ENCODE measurements at regions not wholly inside any gene's neighbourhood (a gene's known extent, or its start where the extent isn't known, plus 50 kb on each side); places are given as distances from the start of the nearest gene placed in this dataset.

DNA sequence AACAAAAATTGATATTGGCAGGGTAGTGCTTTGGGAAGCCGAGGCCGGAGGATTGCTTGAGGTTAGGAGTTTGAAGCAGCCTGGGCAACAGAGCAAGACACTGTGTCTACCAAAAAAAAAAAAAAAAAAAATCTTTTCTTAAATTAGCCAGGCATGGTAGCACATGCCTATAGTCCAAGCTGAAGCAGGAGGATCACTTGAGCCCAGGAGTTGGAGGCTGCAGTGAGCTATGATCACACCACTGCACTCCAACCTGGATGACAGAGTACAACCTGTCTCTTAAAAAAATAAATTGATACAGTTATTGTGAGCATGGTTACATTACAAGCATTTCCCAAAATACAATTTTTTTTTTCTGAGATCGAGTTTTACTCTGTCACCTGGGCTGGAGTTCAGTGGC, 59.4 kb upstream of the SVIL start:
- Mint-ChIP-seq H3K4me3 (no peak overlapping the region), H3K36me3 (ENCODE audit: low read depth) (no peaks in the 10 kb centered on the region), H3K27me3 (peaks cover 1% of the 10 kb centered on the region), H3K4me1 (peaks cover 6% of the 10 kb centered on the region), H3K9me3 (no peaks in the 10 kb centered on the region), H3K27ac (no peak overlapping the region)
- DNase-seq = no peak
- intact Hi-C loops (cut with micrococcal nuclease) = no loop called here

DNA sequence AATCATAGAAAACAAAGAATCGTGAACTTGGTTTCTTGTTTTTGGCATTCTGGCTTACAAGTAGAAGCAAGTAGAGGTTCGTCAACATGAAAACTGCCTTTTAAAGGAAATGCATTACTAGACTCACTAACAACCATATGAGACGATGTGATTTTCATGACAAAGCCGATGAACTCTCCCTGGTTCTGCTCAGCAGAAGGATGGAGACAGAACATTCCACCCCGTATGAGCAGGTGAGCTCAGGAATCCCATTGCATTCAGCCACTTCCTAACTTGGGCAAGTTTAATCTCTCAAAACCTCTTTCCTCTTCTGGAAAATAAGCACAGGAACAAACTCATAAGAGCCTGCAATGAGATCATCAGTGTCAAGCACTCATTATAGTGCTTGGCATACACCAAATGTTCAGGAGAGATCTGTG, 57.4 kb upstream of the SVIL start:
- peaks cover 3% of the 10 kb centered on the region for H3K27me3 Mint-ChIP-seq
- H3K4me1 Mint-ChIP-seq = peaks cover 12% of the 10 kb centered on the region
- no peak overlapping the region for H3K4me3 Mint-ChIP-seq
- no peak for DNase-seq
- no peaks in the 10 kb centered on the region for H3K9me3 Mint-ChIP-seq
- intact Hi-C loops (cut with micrococcal nuclease) = no loop called here
- no peak overlapping the region for H3K27ac Mint-ChIP-seq
- no peaks in the 10 kb centered on the region for H3K36me3 Mint-ChIP-seq (ENCODE audit: low read depth)

DNA sequence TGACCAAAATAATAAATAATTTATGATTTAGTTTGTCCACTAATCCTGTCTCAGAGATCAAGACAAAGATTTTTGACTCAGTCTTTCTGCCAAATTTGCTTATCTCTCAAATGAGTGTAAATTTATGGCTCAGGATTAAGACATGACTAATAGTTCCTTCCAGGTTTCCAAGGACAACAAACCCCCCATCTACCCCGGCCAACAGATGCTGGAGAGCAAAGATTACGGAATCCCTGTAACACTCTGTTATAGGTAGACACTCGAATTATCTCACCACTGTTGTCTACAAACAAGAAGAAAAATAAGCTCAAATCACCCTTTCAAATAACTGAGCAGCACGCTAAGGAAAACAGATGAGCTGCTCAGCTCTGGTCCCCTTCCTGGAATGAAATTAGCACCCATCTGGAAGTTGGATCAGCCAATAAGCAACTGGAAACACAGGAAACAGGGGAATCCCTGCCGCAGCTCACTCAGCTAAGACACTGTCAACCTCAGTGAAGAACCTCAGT, 56.8 kb upstream of the SVIL start:
- H3K9me3 Mint-ChIP-seq = no peaks in the 10 kb centered on the region
- intact Hi-C loops (cut with micrococcal nuclease) = no loop called here
- no peak overlapping the region for H3K4me3 Mint-ChIP-seq
- H3K36me3 Mint-ChIP-seq (ENCODE audit: low read depth) = no peaks in the 10 kb centered on the region
- DNase-seq = no peak
- no peak overlapping the region for H3K27ac Mint-ChIP-seq
- H3K27me3 Mint-ChIP-seq = peaks cover 3% of the 10 kb centered on the region
- H3K4me1 Mint-ChIP-seq = peaks cover 12% of the 10 kb centered on the region

DNA sequence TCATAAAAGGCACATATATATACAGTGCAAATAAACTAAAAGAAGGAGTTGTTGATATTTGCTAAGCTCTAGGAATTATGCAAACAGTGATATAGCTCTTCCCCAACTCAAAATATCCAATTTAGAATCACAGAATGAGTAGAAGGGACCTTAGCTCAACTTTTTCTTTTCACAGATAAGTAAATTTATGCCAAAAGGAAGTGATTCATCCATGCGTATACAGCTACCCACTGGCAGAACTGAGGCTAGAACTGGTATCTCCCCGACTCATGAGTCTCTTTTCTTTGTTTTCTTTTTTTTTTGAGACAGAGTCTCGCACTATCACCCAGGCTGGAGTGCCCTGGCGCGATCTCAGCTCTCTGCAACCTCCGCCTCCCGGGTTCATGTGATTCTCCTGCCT, 54.2 kb upstream of the SVIL start:
- Mint-ChIP-seq H3K9me3 (peaks cover 4% of the 10 kb centered on the region), H3K27me3 (peaks cover 3% of the 10 kb centered on the region), H3K36me3 (ENCODE audit: low read depth) (peaks cover 18% of the 10 kb centered on the region), H3K27ac (no peak overlapping the region), H3K4me1 (peaks cover 15% of the 10 kb centered on the region), H3K4me3 (no peak overlapping the region)
- intact Hi-C loops (cut with micrococcal nuclease) = loop anchor here (1.0 to 2.0 kb wide), 2 partner anchors 30 to 46 kb away; no protein-coding TSS in a partner anchor
- DNase-seq = no peak

DNA sequence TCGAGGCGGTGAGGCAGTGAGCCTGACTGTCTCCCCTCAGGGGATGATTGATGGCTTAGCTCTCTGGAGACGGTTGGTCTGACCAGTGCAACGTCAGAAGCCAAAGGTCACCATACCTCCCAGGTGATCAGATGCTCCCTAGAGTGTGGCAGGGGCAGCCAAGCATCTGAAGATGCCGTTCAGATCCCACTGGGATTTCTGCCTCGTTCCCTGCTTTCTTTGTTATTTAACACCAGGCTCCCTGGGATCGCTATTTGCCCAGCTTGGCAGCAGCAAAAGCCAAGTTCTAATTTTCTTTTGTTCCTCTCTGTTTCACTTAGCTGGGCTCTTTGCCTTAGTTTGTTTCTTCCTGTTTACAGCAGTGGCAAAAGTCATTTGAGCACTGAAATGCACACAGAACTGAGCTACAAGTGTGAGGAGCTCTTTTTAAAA, 53.5 kb upstream of the SVIL start:
- H3K36me3 Mint-ChIP-seq (ENCODE audit: low read depth) = peaks cover 23% of the 10 kb centered on the region
- intact Hi-C loops (cut with micrococcal nuclease) = loop anchor here (2.0 kb wide), 1 partner anchor 47 kb away; no protein-coding TSS in a partner anchor
- H3K4me3 Mint-ChIP-seq = no peak overlapping the region
- DNase-seq = no peak
- H3K9me3 Mint-ChIP-seq = peaks cover 4% of the 10 kb centered on the region
- peaks cover 3% of the 10 kb centered on the region for H3K27me3 Mint-ChIP-seq
- no peak overlapping the region for H3K27ac Mint-ChIP-seq
- H3K4me1 Mint-ChIP-seq = peaks cover 19% of the 10 kb centered on the region

DNA sequence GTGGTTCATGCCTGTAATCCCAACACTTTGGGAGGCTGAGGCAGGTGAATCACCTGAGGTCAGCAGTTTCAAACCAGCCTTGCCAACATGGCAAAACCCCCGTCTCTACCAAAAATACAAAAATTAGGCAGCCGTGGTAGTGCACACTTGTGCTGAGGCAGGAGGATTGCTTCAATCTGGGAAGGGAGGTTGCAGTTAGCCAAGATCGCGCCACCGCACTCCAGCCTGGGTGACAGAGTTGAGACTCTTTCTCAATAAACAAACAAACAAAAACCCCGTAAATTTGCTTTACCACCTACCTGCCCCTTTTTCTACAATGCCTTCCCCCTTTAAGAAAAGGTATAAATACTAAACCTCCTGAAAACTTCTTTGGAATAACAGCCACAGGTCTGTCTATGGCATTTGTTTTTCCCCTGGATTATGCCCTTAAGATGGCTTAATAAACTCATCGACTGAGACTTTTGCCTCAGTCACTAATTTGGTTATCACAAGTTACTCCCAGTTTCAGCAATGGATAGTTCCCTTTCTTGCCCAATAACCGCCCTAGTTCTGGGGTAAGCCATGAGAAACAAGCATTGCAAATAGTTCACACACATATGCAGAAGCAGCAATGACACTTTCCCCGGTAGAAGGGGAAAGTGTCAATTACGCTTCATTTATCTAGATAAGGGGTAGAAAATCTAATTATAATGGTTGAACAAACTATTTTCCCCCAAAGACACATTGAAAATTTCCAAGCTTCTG, 52.8 kb upstream of the SVIL start:
- no peak overlapping the region for H3K27ac Mint-ChIP-seq
- intact Hi-C loops (cut with micrococcal nuclease) = loop anchor here (2.0 kb wide), 1 partner anchor 47 kb away; no protein-coding TSS in a partner anchor

DNA sequence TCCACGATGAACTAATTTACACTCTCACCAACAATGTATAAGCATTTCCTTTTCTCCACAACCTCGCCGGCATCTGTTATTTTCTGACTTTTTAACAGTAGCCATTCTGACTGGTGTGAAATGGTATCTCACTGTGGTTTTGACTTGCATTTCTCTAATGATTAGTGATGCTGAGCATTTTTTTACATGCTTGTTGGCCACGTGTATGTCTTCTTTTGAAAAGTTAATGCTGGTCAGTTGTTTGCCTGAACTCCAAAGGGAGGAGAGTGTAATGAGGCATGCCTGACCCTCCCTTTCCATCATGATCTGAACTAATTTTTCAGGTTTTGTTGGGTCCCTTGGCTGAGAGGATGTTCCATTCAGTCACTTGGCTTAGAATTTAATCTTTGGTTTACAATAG, 50.7 kb upstream of the SVIL start:
- Mint-ChIP-seq H3K27ac (no peak overlapping the region), H3K27me3 (peaks cover 2% of the 10 kb centered on the region), H3K4me1 (peaks cover 39% of the 10 kb centered on the region), H3K36me3 (ENCODE audit: low read depth) (peaks cover 31% of the 10 kb centered on the region), H3K9me3 (peaks cover 8% of the 10 kb centered on the region), H3K4me3 (no peak overlapping the region)
- intact Hi-C loops (cut with micrococcal nuclease) = no loop called here
- no peak for DNase-seq

More for the DNA sequence above, 52.8 kb upstream of the SVIL start:
- peaks cover 4% of the 10 kb centered on the region for H3K9me3 Mint-ChIP-seq
- no peak for DNase-seq
- peaks cover 23% of the 10 kb centered on the region for H3K36me3 Mint-ChIP-seq (ENCODE audit: low read depth)
- peaks cover 24% of the 10 kb centered on the region for H3K4me1 Mint-ChIP-seq
- no peak overlapping the region for H3K4me3 Mint-ChIP-seq
- H3K27me3 Mint-ChIP-seq = peaks cover 3% of the 10 kb centered on the region

Measured in activated CD4-positive, alpha-beta T cell treated with anti-CD3 and anti-CD28 coated beads, Interleukin-2, amount 10 ng/mL, durations not matched to agents 24 days and 14 days (primary cell).